Medulla oblongata (tissue), 1 donor: ENCODE measurements at regions not wholly inside any gene's neighbourhood (a gene's known extent, or its start where the extent isn't known, plus 50 kb on each side); places are given as distances from the start of the nearest gene placed in this dataset.
A peak's percentile ranks its signal among the peaks of the same experiment; 100 is the strongest.
"Not testable (repeated sequence)": the region's sequence is repeated elsewhere in the genome, so short reads cannot be mapped to it uniquely, and the experiment has no call there.

Experiments
- DNase-seq: peaks from one replicate; pipeline ENCODE4 v3.0.0-alpha.2; 2015; ENCODE audit errors: extremely low spot score

DNA sequence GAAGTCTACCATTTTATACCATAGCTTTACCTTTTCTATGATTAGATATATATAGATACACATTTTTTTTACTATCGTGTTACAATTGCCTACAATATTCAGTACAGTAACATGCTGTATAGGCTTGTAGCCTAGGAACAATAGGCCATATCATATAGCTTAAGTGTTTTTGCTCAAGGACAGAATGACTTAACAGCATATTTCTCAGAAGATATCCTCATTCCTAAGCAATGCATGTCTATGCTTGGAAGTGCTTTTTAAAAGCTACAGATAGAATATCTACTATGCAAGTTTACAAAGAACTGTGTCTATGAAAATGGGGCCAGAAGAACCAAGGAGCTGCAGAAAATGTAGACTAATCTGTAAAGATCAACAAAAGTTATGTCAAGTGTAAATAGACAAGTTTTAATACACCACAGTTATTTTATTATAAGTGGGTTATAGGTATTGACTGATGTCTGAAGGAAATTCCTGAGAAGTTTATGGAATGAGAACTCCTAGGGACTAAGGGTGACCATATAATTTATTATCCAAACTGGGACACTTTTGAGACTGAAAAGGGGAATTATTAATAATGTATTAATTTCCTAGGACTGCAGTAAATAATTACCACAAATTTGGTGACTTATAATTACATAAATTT is 138.7 kb upstream of the TGFBR2 start:
- no peak for DNase-seq

- no peak for DNase-seq
Observed at GRCh38 chr3:30469133-30469532, 137.3 kb upstream of the TGFBR2 start.

- DNase-seq: no peak
Observed at GRCh38 chr3:30470496-30470895, 135.9 kb upstream of the TGFBR2 start.

DNA sequence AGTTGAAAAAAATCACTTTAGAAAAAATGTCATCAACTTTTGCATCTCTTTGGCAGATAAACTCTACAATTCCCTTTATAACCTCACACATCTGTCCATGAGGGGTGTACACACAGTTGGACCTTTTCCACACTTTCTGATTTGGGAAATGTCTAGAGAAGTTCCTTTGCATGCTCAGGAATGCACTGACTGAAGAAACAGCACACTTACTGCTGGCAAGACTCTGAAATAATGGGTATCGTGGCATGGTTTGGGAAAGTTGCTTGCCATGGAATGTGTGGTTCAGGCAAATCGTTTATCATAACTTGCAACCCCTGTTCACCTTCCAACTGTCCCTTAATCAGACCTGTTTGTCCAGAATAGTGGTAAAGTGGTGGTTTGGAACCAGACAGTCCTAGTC is 135.3 kb upstream of the TGFBR2 start:
- DNase-seq: no peak

- DNase-seq: no peak
Observed at GRCh38 chr3:30471796-30472489, 134.5 kb upstream of the TGFBR2 start.

DNA sequence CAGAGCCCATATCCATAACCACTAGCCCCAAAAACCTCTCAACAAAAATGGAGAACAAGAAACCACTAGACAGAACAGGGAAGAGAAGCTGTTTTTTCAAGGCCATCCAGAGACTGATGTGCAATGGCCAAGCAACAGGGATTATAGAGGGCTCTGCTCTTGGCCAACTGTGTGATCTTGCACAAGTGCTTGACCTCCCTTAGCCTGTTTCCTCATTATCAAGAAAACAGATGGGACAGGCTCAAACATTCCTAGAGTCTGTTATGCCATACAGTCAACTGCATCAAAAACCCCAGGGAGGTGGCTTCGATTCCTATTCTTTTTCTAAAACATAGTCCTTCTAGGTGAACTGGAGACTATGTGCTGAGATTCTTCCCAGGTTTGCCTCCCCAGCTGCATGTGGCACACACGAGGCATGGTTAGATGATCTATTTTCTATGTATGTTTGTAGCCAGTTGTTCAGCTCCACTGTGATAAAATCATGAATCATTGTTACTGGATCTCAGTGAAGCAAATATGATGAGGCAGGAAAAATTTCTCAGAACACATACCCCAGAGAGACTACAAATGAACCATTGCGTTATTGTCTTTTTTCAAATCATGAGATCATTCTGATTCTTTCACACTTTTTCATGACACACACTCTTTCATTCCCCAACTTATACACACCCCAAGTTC is 132.9 kb upstream of the TGFBR2 start:
- no peak for DNase-seq

GRCh38 chr3:30474371-30474770 is 132.0 kb upstream of the TGFBR2 start:
- peak; percentile 25 for DNase-seq

- DNase-seq: no peak
Observed at GRCh38 chr3:30475038-30475808, 131.2 kb upstream of the TGFBR2 start.

DNA sequence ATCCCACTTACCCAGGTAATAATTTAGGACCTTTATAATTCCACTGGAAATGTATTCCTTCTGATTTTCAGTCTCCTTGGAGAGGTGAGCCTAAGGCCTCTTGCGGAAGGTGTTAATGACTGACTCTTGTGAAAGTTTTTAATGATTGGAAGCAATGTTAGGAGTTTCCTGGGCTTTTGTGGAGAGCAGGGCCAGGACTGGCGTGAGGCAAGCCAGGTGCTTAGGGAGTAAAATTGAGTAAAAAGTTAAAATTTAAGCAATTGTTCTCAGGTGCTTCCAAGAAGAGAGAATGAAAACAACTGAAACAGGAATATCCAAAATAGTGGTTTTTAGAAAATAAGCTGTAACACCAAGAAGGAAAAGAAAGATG is 130.6 kb upstream of the TGFBR2 start:
- no peak for DNase-seq

GRCh38 chr3:30476368-30477084 is 129.9 kb upstream of the TGFBR2 start:
- peak; percentile 6 for DNase-seq

DNA sequence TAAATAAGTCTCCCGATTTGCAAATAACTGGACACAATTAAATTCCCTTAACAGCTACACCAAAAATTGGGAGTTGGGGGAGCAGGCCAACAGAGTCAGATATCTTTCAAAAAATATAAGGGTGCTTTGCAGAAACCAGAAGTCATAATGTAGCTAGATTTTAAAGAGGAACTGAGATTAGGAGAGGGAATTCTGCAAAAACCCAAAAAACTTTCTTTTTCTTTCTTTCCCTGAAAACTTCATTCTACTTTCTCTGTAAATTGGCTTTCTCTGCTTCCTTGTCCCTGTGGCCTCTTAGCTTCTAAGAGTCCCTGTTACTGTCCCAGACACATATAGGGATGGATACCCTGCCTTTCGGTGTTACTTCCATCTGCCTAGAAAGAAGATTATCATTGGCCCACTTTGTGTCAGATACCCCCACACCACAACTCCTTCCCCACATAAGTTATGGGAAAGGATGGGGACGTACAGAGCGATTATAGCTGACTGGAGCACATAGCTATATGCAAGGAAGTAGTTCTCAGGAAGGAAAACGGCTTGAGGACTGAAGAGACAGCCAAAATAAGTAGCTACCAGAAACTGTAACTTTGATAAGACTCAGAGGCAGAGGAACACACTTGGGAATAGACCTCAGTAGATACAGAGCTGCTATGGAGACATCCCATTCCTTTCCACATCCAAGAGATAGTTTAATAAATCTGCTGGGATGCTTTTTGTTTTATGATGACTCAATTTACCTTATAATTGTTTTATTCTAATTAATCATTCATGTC is 129.1 kb upstream of the TGFBR2 start:
- no peak for DNase-seq

- DNase-seq: not testable (repeated sequence)
Observed at GRCh38 chr3:30479737-30480136, 126.7 kb upstream of the TGFBR2 start.

DNA sequence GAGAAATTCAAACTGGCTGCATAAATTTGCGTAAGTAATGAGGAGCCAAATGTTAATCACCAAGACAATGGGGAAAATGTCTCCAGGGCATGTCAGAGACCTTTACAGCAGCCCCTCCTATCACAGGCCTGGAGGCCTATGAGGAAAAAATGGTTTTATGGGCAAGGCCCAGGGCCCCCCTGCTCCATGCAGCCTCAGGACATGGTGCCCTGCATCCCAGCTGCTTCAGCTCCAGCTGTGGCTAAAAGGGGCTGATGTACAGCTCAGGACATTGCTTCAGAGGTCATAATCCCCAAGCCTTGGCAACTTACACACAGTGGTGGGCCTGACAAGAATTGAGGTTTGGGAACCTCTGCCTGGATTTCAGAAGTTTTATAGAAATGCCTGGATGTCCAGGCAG is 126.2 kb upstream of the TGFBR2 start:
- not testable (repeated sequence) for DNase-seq

GRCh38 chr3:30480587-30480986 is 125.8 kb upstream of the TGFBR2 start:
- DNase-seq: no peak

DNA sequence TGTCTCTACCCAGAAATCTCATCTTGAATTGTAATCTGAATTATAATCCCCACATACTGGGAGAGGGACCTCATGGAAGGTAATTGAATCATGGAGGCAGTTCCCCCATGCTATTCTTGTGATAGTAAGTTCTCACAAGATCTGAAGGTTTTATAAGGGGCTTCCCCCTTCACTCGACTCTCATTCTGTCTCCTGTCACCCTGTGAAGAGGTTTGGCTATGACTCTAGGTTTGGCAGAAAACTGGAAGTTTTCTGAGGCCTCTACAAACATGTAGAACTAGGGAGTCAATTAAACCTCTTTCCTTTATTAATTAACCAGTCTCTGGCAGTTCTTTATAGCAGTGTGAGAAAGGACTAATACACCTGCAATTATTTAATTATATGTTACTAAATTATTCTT is 125.2 kb upstream of the TGFBR2 start:
- no peak for DNase-seq

DNA sequence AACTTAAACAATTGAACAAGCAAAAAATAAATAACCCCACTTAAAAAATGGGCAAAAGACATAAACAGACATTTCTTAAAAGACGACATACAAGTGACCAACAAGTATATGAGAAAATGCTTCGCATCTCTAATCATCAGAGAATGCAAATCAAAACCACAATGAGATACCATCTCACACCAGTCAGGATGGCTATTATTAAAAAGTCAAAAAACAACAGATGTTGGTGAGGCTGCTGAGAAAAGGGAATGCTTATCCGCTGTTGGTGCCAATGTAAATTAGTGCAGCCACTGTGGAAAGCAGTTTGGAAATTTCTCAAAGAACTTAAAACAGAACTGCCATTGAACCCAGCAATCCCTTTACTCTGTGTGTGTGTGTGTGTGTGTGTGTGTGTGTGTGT is 122.2 kb upstream of the TGFBR2 start:
- DNase-seq: not testable (repeated sequence)

- no peak for DNase-seq
Observed at GRCh38 chr3:30486368-30486767, 120.0 kb upstream of the TGFBR2 start.

DNA sequence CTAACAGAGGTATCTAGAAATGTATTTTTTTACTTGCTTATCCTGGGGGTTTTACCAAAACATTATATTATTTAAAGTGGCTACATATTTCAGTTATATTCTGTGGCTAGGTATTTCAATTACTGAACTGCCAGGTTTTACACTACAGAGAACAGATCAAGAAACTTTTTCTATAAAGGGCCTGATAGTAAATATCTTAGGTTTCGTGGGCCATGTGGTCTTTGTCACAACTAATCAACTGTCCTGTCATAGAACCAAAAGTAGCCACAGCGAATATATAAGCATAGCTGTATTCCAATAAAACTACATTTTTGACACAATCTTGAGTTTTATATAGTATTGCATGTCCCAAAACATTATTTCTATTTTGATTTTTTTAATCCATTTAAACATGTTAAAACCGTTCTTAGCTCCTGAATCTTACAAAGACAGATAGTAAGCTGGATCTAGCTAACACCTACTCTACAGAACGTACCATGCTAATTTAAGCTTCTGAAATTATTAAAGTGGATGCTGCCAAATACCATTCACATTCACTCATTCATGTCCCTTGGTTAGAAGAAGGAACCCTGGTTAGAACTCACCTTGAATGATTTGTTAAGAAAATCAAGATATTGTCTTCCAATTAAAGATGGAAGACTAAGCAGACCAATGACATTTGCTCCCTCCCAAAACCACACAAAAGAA is 118.2 kb upstream of the TGFBR2 start:
- DNase-seq: no peak

- peak; percentile 59 for DNase-seq
Observed at GRCh38 chr3:30492322-30493192, 113.8 kb upstream of the TGFBR2 start.
